ENCODE measurements at regions not wholly inside any gene's neighbourhood (a gene's known extent, or its start where the extent isn't known, plus 50 kb on each side); places are given as distances from the start of the nearest gene placed in this dataset.

GRCh38 chr2:60301726-60302125 is 251.7 kb downstream of the BCL11A start:
- TF ChIP-seq CTCF (conservative IDR thresholded peaks at IDR 0.05) (no peak), EZH2 (IDR thresholded peaks at IDR 0.05; ENCODE audit: low read depth) (no peak)

Measured in PC-9 (cell line).